ENCODE measurements at regions not wholly inside any gene's neighbourhood (a gene's known extent, or its start where the extent isn't known, plus 50 kb on each side); places are given as distances from the start of the nearest gene placed in this dataset.

- TF ChIP-seq CTCF (IDR thresholded peaks at IDR 0.05; ENCODE audit: control extremely low read depth in 1 of 3, insufficient read depth in 1 of 3, low read depth in 1 of 3, low read length in 3 of 3) (no peak), ATF2 (IDR thresholded peaks at IDR 0.05; ENCODE audit: low read length) (no peak), SIN3A (conservative IDR thresholded peaks at IDR 0.05 in 1 of 2, IDR thresholded peaks at IDR 0.05 in 1 of 2; ENCODE audit: low read depth in 1 of 2, low read length in 2 of 2) (no peak), SUZ12 (IDR thresholded peaks at IDR 0.05; ENCODE audit: low read length) (no peak), GABPA (IDR thresholded peaks at IDR 0.05; ENCODE audit: borderline replicate concordance, insufficient read depth, low read length) (no peak), SAP30 (IDR thresholded peaks at IDR 0.05; ENCODE audit: insufficient read depth, insufficient replicate concordance, low read length) (no peak), TAF1 (IDR thresholded peaks at IDR 0.05; ENCODE audit: low read depth, low read length) (no peak)
Measured at GRCh38 chr1:96253246-96254035, 468.1 kb upstream of the PTBP2 start (continued).

All from H1 (cell line).